ENCODE measurements at regions not wholly inside any gene's neighbourhood (a gene's known extent, or its start where the extent isn't known, plus 50 kb on each side); places are given as distances from the start of the nearest gene placed in this dataset.

- DNase-seq (ENCODE audit: low read depth) = no peak
- TF ChIP-seq CTCF (conservative IDR thresholded peaks at IDR 0.05; ENCODE audit: control insufficient read depth, insufficient read depth, low read depth, low read length) = no peak
- H3K4me3 ChIP-seq (ENCODE audit: control insufficient read depth, low read depth, low read length) = no peak overlapping the region
Measured at GRCh38 chr4:149135062-149135461, 680.6 kb downstream of the IQCM start.

- DNase-seq (ENCODE audit: low read depth) = no peak
- no peak for TF ChIP-seq CTCF (conservative IDR thresholded peaks at IDR 0.05; ENCODE audit: control insufficient read depth, insufficient read depth, low read depth, low read length)
- H3K4me3 ChIP-seq (ENCODE audit: control insufficient read depth, low read depth, low read length) = no peak overlapping the region
Measured at GRCh38 chr4:149121023-149121404, 678.8 kb upstream of the NR3C2 start.

- peak; percentile 26 for DNase-seq (ENCODE audit: low read depth)
- TF ChIP-seq CTCF (conservative IDR thresholded peaks at IDR 0.05; ENCODE audit: control insufficient read depth, insufficient read depth, low read depth, low read length) = no peak
- H3K4me3 ChIP-seq (ENCODE audit: control insufficient read depth, low read depth, low read length) = no peak overlapping the region
Measured at GRCh38 chr4:149120331-149121022, 678.3 kb upstream of the NR3C2 start.

DNA sequence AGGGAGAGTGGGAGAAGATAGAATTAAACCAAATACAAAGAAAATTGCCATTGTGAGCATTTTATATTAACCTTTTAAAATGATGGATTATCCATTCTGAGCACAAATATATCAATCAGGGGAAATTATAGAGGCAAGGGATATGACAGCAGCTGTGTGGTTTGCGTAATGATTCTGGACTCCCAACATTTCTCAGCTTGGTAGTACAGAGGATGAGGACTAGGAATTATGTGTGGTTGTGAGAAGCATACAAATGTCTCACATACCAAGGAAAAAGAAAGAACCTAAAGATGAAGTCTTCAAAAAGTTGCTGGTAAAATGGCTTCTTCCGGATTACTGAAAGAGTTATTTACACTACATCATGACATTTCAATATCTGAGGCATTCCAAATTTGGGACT is 674.6 kb upstream of the NR3C2 start:
- no peak for TF ChIP-seq CTCF (conservative IDR thresholded peaks at IDR 0.05; ENCODE audit: control insufficient read depth, insufficient read depth, low read depth, low read length)
- DNase-seq (ENCODE audit: low read depth) = no peak

DNA sequence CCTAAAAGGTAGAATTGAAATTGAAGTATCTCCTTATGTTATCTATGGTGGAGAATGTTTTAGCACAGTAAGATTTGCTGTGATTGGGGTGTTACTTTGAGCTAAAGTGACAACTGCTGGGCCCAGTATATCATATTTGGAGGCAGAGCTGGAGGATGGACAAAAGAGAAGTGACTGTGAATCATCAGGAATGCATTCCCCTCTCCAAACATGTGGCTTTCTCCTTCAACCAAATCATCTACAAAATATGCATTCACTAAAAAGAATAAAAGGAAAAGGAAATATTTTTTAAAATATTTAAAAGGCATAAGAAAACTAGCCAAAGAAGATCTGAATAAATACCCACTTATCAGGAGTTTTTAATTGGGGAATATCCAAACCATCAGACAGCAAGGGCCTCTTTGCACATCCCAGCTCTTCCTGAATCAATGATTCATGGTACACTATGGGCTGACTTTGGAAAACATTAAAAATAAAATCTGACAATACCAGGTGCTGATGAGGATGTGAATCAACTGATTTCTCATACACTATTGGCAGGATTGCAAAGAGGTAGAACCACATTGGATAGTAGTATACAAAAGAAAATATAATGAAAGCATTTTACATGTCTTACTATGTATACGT is 671.7 kb upstream of the NR3C2 start:
- no peak overlapping the region for H3K4me3 ChIP-seq (ENCODE audit: control insufficient read depth, low read depth, low read length)
- DNase-seq (ENCODE audit: low read depth) = peak; percentile 74
- no peak for TF ChIP-seq CTCF (conservative IDR thresholded peaks at IDR 0.05; ENCODE audit: control insufficient read depth, insufficient read depth, low read depth, low read length)

More for the DNA sequence above, 674.6 kb upstream of the NR3C2 start:
- no peak overlapping the region for H3K4me3 ChIP-seq (ENCODE audit: control insufficient read depth, low read depth, low read length)

- no peak overlapping the region for H3K4me3 ChIP-seq (ENCODE audit: control insufficient read depth, low read depth, low read length)
- DNase-seq (ENCODE audit: low read depth) = no peak
- TF ChIP-seq CTCF (conservative IDR thresholded peaks at IDR 0.05; ENCODE audit: control insufficient read depth, insufficient read depth, low read depth, low read length) = no peak
Measured at GRCh38 chr4:149112109-149112508, 669.9 kb upstream of the NR3C2 start.
